Caco-2 (cell line): ENCODE measurements at regions not wholly inside any gene's neighbourhood (a gene's known extent, or its start where the extent isn't known, plus 50 kb on each side); places are given as distances from the start of the nearest gene placed in this dataset.

Experiments
- BruUV-seq: library from RNA; stranded (reverse); fragments of 400-500 nt; replicated peaks from 2 replicates; lab custom pipeline; 2021; lab: Mats Ljungman, UMichigan
- CTCF ChIA-PET: fragments of 300-600 bp; sonication (Branson Sonifier 250); formaldehyde crosslinking; loops from one replicate; lab custom pipeline; 2022; ENCODE audit warnings: antibody characterized with exemption; lab: Charles Lee
- POLR2A ChIA-PET: fragments of 300-600 bp; sonication (Branson Sonifier 250); formaldehyde crosslinking; loops from one replicate; lab custom pipeline; 2022; ENCODE audit warnings: antibody characterized with exemption; lab: Charles Lee
- DNase-seq, 2 experiments: peaks; one replicate each; pipeline versions ENCODE4 v3.0.0 to v3.0.0-alpha.2; 2020 to 2022
- H3K27me3 ChIP-seq: replicated peaks from 2 replicates; pipeline ENCODE4 v1.6.0; 2011; ENCODE audit warnings: low read length; ENCODE audit not compliant: control insufficient read depth, insufficient read depth
- H3K36me3 ChIP-seq: 2 replicates; pipeline ENCODE4 v1.5.1; 2011; ENCODE audit warnings: low read length; ENCODE audit not compliant: control insufficient read depth, insufficient read depth
- H3K4me1 ChIP-seq: fragments of 250-450 bp; sonication (Bioruptor Pico); 2 replicates; pipeline ENCODE4 v1.5.1; 2020; ENCODE audit warnings: mild to moderate bottlenecking
- H3K4me3 ChIP-seq: 2 replicates; pipeline ENCODE4 v1.5.1; 2011; ENCODE audit warnings: low read depth, mild to moderate bottlenecking, control low read depth, low read length
- H3K9me3 ChIP-seq: fragments of 250-450 bp; sonication (Bioruptor Pico); 2 replicates; pipeline ENCODE4 v1.5.1; 2020; ENCODE audit warnings: mild to moderate bottlenecking, moderate library complexity
- H3K27ac Mint-ChIP-seq: one replicate; pipeline ENCODE4 v1.8.0; 2022; ENCODE audit warnings: mixed read lengths; ENCODE audit not compliant: unreplicated experiment
- H3K27me3 Mint-ChIP-seq: one replicate; pipeline ENCODE4 v1.8.0; 2022; ENCODE audit warnings: mixed read lengths; ENCODE audit not compliant: insufficient read depth, unreplicated experiment
- H3K36me3 Mint-ChIP-seq: one replicate; pipeline ENCODE4 v1.8.0; 2022; ENCODE audit warnings: mild to moderate bottlenecking, mixed read lengths; ENCODE audit not compliant: insufficient read depth, unreplicated experiment
- H3K4me1 Mint-ChIP-seq: one replicate; pipeline ENCODE4 v1.8.0; 2022; ENCODE audit warnings: low read depth, mixed read lengths; ENCODE audit not compliant: unreplicated experiment
- H3K4me3 Mint-ChIP-seq: one replicate; pipeline ENCODE4 v1.8.0; 2022; ENCODE audit warnings: mild to moderate bottlenecking, moderate library complexity, mixed read lengths; ENCODE audit not compliant: unreplicated experiment
- H3K9me3 Mint-ChIP-seq: one replicate; pipeline ENCODE4 v1.8.0; 2022; ENCODE audit warnings: mixed read lengths; ENCODE audit not compliant: unreplicated experiment
- CTCF ChIP-seq, 2 experiments: fragments of 200-600 bp in 1 of 2; IDR thresholded peaks; 1 replicate in 1 of 2; 2 replicates in 1 of 2; pipeline versions ENCODE4 v1.5.1 to v1.8.0; 2011 to 2022; ENCODE audit warnings: antibody characterized with exemption in 1 of 2, control low read depth in 1 of 2, inconsistent platforms in 1 of 2, low read depth in 1 of 2, low read length in 1 of 2, mild to moderate bottlenecking in 1 of 2, moderate library complexity in 1 of 2; ENCODE audit not compliant: insufficient read depth in 1 of 2, severe bottlenecking in 1 of 2, unreplicated experiment in 1 of 2
- intact Hi-C: fragments of 100-400 bp; cut with micrococcal nuclease; formaldehyde crosslinking; loops from one replicate; pipeline ENCODE4 v1.10.0; 2022; ENCODE audit not compliant: unreplicated experiment

DNA sequence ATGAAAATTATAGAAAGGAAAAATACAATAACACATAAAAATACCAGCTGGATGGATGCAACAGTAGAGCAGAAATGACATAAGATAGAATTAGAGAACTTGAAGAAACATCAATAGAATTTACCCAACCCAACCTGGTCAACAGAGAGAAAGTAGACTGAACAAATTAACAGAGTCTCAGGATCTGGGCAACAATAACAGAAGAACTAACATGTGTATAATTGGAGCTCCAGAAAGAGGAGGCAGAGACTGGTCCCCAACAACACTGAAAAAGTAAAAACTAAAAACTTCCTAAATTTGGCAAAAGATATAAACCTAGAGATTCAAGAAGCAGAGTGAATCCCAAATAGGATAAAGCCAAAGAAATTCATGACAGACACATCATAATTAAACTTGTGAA is 458.8 kb downstream of the RPS24 start:
- DNase-seq, result no peak
- TF ChIP-seq CTCF (IDR thresholded peaks at IDR 0.05; ENCODE audit: insufficient read depth in 1 of 2, low read depth in 1 of 2, low read length in 1 of 2, severe bottlenecking in 1 of 2, unreplicated experiment in 1 of 2), result no peak
- Mint-ChIP-seq H3K9me3 (peaks cover 42% of the 10 kb centered on the region), H3K36me3 (no peaks in the 10 kb centered on the region), H3K27ac (no peak overlapping the region), H3K4me3 (no peak overlapping the region), H3K4me1 (no peaks in the 10 kb centered on the region), H3K27me3 (no peaks in the 10 kb centered on the region)
- ChIA-PET CTCF (no interaction called here), POLR2A (no interaction called here)
- BruUV-seq, result no TSS peak
- Histone ChIP-seq H3K9me3 (peaks cover 16% of the 10 kb centered on the region), H3K36me3 (no peaks in the 10 kb centered on the region), H3K4me1 (no peaks in the 10 kb centered on the region), H3K4me3 (no peak overlapping the region), H3K27me3 (no peaks in the 10 kb centered on the region)
- intact Hi-C loops, result no loop called here

- Mint-ChIP-seq H3K36me3 (no peaks in the 10 kb centered on the region), H3K9me3 (peaks cover 33% of the 10 kb centered on the region), H3K4me1 (no peaks in the 10 kb centered on the region), H3K27me3 (peaks cover 3% of the 10 kb centered on the region), H3K4me3 (no peak overlapping the region), H3K27ac (no peak overlapping the region)
- H3K4me1 ChIP-seq, result no peaks in the 10 kb centered on the region
- no peaks in the 10 kb centered on the region for H3K27me3 ChIP-seq
- H3K36me3 ChIP-seq, result no peaks in the 10 kb centered on the region
- TF ChIP-seq CTCF (IDR thresholded peaks at IDR 0.05; ENCODE audit: insufficient read depth in 1 of 2, low read depth in 1 of 2, low read length in 1 of 2, severe bottlenecking in 1 of 2, unreplicated experiment in 1 of 2), result no peak
- H3K4me3 ChIP-seq, result no peak overlapping the region
- ChIA-PET POLR2A (no interaction called here), CTCF (no interaction called here)
- peaks cover 11% of the 10 kb centered on the region for H3K9me3 ChIP-seq
- no TSS peak for BruUV-seq
- intact Hi-C loops, result no loop called here
- DNase-seq, result no peak
Observed at GRCh38 chr10:78494179-78494578, 460.5 kb downstream of the RPS24 start.

DNA sequence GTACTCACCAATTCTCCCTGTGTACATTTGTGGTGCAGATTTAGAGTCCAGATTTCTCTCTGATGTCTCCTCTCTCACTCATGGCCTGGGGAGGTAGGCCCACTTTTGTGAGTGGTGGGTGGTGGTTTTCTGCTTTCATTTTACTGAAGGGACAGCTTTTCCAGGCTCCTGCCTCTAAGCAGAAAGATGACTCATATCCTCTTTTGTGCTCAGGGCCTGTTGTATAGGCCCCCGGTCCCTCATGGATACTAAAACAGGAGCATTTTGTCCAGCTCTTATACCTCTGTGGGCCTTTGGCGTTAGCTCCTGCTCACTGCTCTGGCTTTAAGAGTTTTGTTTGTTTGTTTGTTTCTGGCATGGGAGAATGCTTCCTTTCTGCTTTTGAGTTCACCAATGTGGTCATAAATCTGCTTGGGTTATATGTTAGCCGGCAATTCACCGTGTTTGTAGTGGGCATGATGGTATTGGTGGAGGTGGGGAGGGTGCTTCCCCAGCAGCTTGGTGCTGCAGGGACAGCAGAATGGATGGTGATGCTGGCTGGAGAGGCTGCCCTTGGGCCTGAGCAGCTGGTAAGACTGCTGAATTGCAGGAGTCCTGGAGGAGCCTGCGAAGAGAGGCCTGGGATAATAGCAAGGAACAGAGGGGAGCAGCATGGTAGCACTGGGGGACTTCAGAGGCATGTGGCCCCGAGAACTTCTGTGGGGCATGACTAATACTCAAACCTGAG is 468.7 kb downstream of the RPS24 start:
- no peaks in the 10 kb centered on the region for H3K27me3 ChIP-seq
- POLR2A ChIA-PET, result no interaction called here
- BruUV-seq, result no TSS peak
- Mint-ChIP-seq H3K4me1 (no peaks in the 10 kb centered on the region), H3K36me3 (no peaks in the 10 kb centered on the region), H3K27ac (no peak overlapping the region), H3K9me3 (no peaks in the 10 kb centered on the region), H3K4me3 (no peak overlapping the region), H3K27me3 (peaks cover 3% of the 10 kb centered on the region)
- no peaks in the 10 kb centered on the region for H3K4me1 ChIP-seq
- CTCF ChIA-PET, result no interaction called here
- DNase-seq, result no peak
- TF ChIP-seq CTCF (IDR thresholded peaks at IDR 0.05; ENCODE audit: insufficient read depth in 1 of 2, low read depth in 1 of 2, low read length in 1 of 2, severe bottlenecking in 1 of 2, unreplicated experiment in 1 of 2), result no peak
- no peaks in the 10 kb centered on the region for H3K36me3 ChIP-seq
- no peaks in the 10 kb centered on the region for H3K9me3 ChIP-seq
- no peak overlapping the region for H3K4me3 ChIP-seq
- intact Hi-C loops, result no loop called here
